ENCODE measurements at regions not wholly inside any gene's neighbourhood (a gene's known extent, or its start where the extent isn't known, plus 50 kb on each side); places are given as distances from the start of the nearest gene placed in this dataset.

- no peak for DNase-seq (ENCODE audit: low read depth, low spot score)
- no TSS peak for BruUV-seq (replicated peaks)
- Histone ChIP-seq H3K79me2 (ENCODE audit: control insufficient read depth, insufficient read depth, low read length) (no peaks in the 10 kb centered on the region), H3K4me1 (ENCODE audit: control insufficient read depth, extremely low read depth, insufficient read depth, low read length) (no peaks in the 10 kb centered on the region), H3K27ac (ENCODE audit: insufficient read depth, low read depth, low read length) (no peak overlapping the region), H2AFZ (ENCODE audit: low read depth, low read length) (no peak overlapping the region), H3K9me1 (replicated peaks; ENCODE audit: control insufficient read depth, extremely low read depth, insufficient read depth, low read length) (no peaks in the 10 kb centered on the region), H3K4me2 (ENCODE audit: insufficient read depth, low read length) (no peak overlapping the region), H4K20me1 (replicated peaks; ENCODE audit: control insufficient read depth, extremely low read depth, insufficient read depth, low read length) (no peaks in the 10 kb centered on the region), H3K9ac (replicated peaks; ENCODE audit: extremely low read depth, insufficient read depth, low read length) (no peak overlapping the region), H3K9me3 (replicated peaks; ENCODE audit: control insufficient read depth, insufficient read depth, low read length) (no peaks in the 10 kb centered on the region), H3K36me3 (ENCODE audit: control insufficient read depth in 2 of 2, extremely low read depth in 1 of 2, insufficient read depth in 2 of 2, low read length in 2 of 2) (no peaks in the 10 kb centered on the region), H3K4me3 (replicated peaks in 1 of 3; ENCODE audit: insufficient read depth in 1 of 3, low read depth in 1 of 3, low read length in 3 of 3) (no peak overlapping the region), H3K27me3 (ENCODE audit: control insufficient read depth in 2 of 2, insufficient read depth in 2 of 2, low read length in 2 of 2) (peaks cover 2 to 6% of the 10 kb centered on the region in 2 experiments)
- intact Hi-C loops (cut with micrococcal nuclease) (no loop called here), dilution Hi-C loops (cut with MboI; ENCODE audit: extremely low pct_ligation_motif_present, low sequenced_read_pairs) (no loop called here)
- CTCF ChIA-PET = no interaction called here
- TF ChIP-seq JUN (IDR thresholded peaks at IDR 0.05; ENCODE audit: borderline replicate concordance, insufficient read depth, insufficient read length, low read depth) (no peak), MAX (IDR thresholded peaks at IDR 0.05; ENCODE audit: insufficient read depth, insufficient read length) (no peak), POLR2A (IDR thresholded peaks at IDR 0.05; ENCODE audit: low read depth, low read length) (no peak), MYC (IDR thresholded peaks at IDR 0.05; ENCODE audit: low read depth, low read length) (no peak), FOS (IDR thresholded peaks at IDR 0.05; ENCODE audit: borderline replicate concordance, insufficient read depth, low read length) (no peak), POLR2AphosphoS5 (IDR thresholded peaks at IDR 0.05; ENCODE audit: insufficient read depth, low read depth, low read length) (no peak), EZH2 (IDR thresholded peaks at IDR 0.05; ENCODE audit: borderline replicate concordance, low read depth, low read length, severe bottlenecking) (no peak), GATA2 (IDR thresholded peaks at IDR 0.05; ENCODE audit: insufficient read depth, insufficient read length, low read depth, low read length) (no peak), CTCF (IDR thresholded peaks at IDR 0.05; ENCODE audit: extremely low read depth in 1 of 2, insufficient read depth in 1 of 2, low read depth in 1 of 2, low read length in 2 of 2) (no peak)
- no peak for FAIRE-seq
- POLR2A ChIA-PET = no interaction called here
Measured at GRCh38 chr2:200032895-200033294, 77.5 kb downstream of the MAIP1 start.

Measured in endothelial cell of umbilical vein (primary cell).